ENCODE measurements at regions not wholly inside any gene's neighbourhood (a gene's known extent, or its start where the extent isn't known, plus 50 kb on each side); places are given as distances from the start of the nearest gene placed in this dataset.
"Not testable (repeated sequence)": the region's sequence is repeated elsewhere in the genome, so short reads cannot be mapped to it uniquely, and the experiment has no call there.

DNA sequence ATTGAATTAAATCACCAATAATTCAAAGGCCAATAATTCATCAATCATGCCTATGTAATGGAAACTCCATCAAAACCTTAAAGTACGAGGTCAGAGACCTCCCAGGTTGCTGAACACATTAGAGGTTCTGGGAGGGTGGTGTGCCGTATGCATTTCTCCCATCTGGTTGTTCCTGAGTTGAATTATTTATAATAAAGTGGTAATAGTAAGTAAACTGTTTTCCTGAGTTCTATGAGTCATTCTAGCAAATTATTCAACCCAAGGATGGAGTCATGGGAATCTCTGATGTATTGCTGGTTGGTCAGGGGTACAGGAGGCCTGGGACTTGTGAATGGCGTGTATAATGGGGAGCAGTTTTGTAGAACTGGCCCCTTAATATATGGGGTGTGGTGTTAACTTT, 191.7 kb downstream of the CARTPT start:
- no peak for DNase-seq

GRCh38 chr5:71912021-71912420, 192.9 kb downstream of the CARTPT start:
- no peak for DNase-seq

- DNase-seq, result no peak
Measured at GRCh38 chr5:71914281-71914680, 193.0 kb upstream of the MAP1B start.

GRCh38 chr5:71922584-71923106, 184.6 kb upstream of the MAP1B start:
- DNase-seq, result no peak

DNA sequence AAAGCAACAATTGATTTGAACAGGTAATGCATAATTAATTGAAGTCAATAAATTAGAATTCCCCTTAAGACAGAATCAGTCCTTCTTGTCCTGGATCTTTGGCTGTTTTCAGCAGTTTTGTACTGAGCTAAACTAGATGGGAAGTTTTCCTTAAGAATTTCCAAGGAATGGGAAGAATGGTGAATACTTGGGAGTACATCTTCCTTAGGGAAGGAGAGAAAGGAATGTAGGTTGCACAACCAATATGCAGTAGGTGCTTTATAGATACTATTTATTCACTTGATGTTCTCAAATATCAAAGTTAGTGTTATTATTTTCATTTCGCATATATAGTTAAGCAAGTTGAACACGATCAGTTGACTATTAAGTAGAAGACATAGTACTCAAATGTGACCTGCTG, 183.5 kb upstream of the MAP1B start:
- no peak for DNase-seq

- DNase-seq, result no peak
Measured at GRCh38 chr5:71924325-71924724, 182.9 kb upstream of the MAP1B start.

- no peak for DNase-seq
Measured at GRCh38 chr5:71924980-71925379, 182.3 kb upstream of the MAP1B start.

DNA sequence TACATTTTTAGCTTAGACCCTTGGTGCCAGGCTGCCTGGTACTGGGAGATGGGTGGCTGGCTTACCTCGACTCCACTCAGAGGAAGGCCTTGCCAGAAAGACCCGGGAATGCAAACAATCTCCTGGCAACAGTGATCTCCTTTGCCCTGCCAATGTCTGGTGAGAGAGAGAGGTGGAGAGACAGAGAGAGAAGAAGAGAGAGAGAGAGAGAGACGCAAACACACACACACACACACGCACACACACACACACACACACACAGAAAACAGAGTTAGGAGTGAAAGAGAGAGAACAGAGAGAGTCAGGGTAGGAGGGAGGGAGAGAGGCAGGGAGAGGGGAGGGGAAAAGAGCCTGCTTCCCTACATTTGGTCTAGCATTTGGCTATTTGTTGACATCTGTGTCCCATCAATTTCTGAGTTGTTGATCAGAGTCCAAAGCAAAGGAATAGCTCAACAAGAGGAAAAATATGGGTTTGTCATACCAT, 181.6 kb upstream of the MAP1B start:
- no peak for DNase-seq

- DNase-seq, result no peak
Measured at GRCh38 chr5:71929003-71929402, 178.3 kb upstream of the MAP1B start.

GRCh38 chr5:71930554-71930953, 176.7 kb upstream of the MAP1B start:
- not testable (repeated sequence) for DNase-seq

- DNase-seq, result no peak
Measured at GRCh38 chr5:71932131-71932654, 175.1 kb upstream of the MAP1B start.

GRCh38 chr5:71932655-71933338, 174.5 kb upstream of the MAP1B start:
- no peak for DNase-seq

GRCh38 chr5:71934322-71934721, 173.0 kb upstream of the MAP1B start:
- DNase-seq, result no peak

- DNase-seq, result no peak
Measured at GRCh38 chr5:71937921-71938698, 169.2 kb upstream of the MAP1B start.

- no peak for DNase-seq
Measured at GRCh38 chr5:71938895-71939294, 168.4 kb upstream of the MAP1B start.

- no peak for DNase-seq
Measured at GRCh38 chr5:71939452-71940230, 167.6 kb upstream of the MAP1B start.

DNA sequence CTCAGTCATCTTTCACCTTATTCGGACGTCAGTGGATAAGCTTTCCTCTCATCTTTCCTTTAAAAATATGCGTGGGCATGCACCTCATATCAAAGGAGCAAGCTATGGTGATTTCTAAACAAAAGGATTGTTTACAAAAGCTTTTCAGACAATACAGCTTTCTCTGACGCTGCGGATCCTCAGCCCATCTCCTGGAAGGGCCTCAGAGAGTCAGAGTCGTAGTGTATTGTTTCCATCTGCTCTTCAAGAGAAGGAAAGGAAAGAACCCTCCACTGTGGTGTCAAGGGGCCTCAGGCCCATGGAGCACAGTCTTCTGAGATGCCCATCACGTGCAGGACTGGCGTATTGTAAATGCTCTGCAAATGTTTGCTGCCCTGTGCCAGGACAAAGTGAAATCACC, 163.4 kb upstream of the MAP1B start:
- DNase-seq, result no peak

GRCh38 chr5:71945436-71945835, 161.8 kb upstream of the MAP1B start:
- DNase-seq, result no peak

GRCh38 chr5:71946343-71947030, 160.8 kb upstream of the MAP1B start:
- no peak for DNase-seq

DNA sequence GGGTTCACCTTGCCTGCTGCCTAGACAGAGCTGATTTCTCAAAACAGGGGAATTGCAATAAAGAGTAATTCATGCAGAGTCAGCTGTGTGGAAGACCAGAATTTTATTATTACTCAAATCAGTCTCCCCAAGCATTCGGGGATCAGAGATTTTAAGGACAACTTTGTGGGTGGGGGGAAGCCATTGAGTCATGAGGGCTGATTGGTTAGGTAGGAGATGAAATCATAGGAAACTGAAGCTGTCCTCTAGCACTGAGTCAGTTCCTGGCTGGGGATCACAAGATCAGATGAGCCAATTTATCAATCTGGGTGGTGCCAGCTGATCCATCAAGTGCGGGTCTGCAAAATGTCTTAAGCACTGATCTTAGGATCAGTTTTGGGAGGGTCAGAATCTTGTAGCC, 159.1 kb upstream of the MAP1B start:
- DNase-seq, result no peak

DNA sequence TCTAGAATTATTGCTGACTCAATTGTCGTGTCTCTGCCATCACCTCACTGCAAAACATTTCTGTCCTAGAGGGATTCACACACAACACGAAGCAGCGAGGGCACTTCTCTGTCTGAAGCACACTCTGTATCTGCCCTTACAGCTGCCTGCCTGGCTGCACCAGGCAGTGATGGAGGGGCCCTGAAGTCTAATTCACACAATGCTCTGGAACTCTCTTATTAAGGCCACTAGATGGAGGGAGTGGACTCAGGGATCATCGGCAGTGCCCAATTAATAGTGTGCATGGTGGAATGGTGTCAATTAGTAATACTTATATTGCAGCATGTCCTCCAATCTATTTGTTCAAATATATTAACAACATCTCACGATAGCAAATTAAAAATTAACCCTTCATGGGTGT, 157.5 kb upstream of the MAP1B start:
- DNase-seq, result no peak

- no peak for DNase-seq
Measured at GRCh38 chr5:71953866-71954265, 153.4 kb upstream of the MAP1B start.

- no peak for DNase-seq
Measured at GRCh38 chr5:71954329-71954728, 152.9 kb upstream of the MAP1B start.

Measured in activated T-cell treated with anti-CD3 and anti-CD28 coated beads, Interleukin-2, amount 50 U/mL, for 48 hours (primary cell).